Endothelial cell of umbilical vein (primary cell): ENCODE measurements at regions not wholly inside any gene's neighbourhood (a gene's known extent, or its start where the extent isn't known, plus 50 kb on each side); places are given as distances from the start of the nearest gene placed in this dataset.

Source experiments
- BruUV-seq: library from RNA; stranded (reverse); fragments of 400-500 nt; replicated peaks from 2 replicates; lab custom pipeline; 2021; lab: Mats Ljungman, UMichigan
- CTCF ChIA-PET: fragments of 300-600, 350-600 bp; sonication (Branson Sonifier 250); formaldehyde crosslinking; loops from one replicate; lab custom pipeline; 2021; ENCODE audit warnings: antibody characterized with exemption, inconsistent platforms; lab: Charles Lee
- POLR2A ChIA-PET: fragments of 300-600, 350-600 bp; sonication (Branson Sonifier 250); formaldehyde crosslinking; loops from one replicate; lab custom pipeline; 2021; ENCODE audit warnings: antibody characterized with exemption, inconsistent platforms; lab: Charles Lee
- DNase-seq: peaks from one replicate; pipeline ENCODE4 v3.0.0-alpha.2; 2011; ENCODE audit warnings: low read depth, low spot score
- FAIRE-seq: peaks from 2 replicates; lab custom pipeline; 2011; peaks lifted over from hg19 to GRCh38; lab: Jason Lieb, UNC
- H2AFZ ChIP-seq: 2 replicates; pipeline ENCODE4 v1.6.0; 2012; ENCODE audit warnings: low read depth, low read length, control low read depth, inconsistent platforms
- H3K27ac ChIP-seq: 2 replicates; pipeline ENCODE4 v1.5.1; 2011; ENCODE audit warnings: low read depth, mild to moderate bottlenecking, control low read depth, low read length, moderate library complexity; ENCODE audit not compliant: insufficient read depth
- H3K27me3 ChIP-seq, 2 experiments: 2 replicates each; pipeline versions ENCODE4 v1.6.0 to v1.6.1; 2011; ENCODE audit warnings: low read length in 2 of 2, mixed read lengths in 1 of 2; ENCODE audit not compliant: control insufficient read depth in 2 of 2, insufficient read depth in 2 of 2
- H3K36me3 ChIP-seq, 2 experiments: 2 replicates in 1 of 2; 3 replicates in 1 of 2; pipeline ENCODE4 v1.5.1; 2011; ENCODE audit warnings: low read length in 2 of 2, mild to moderate bottlenecking in 1 of 2, moderate library complexity in 1 of 2; ENCODE audit not compliant: control insufficient read depth in 2 of 2, insufficient read depth in 2 of 2; ENCODE audit errors: extremely low read depth in 1 of 2
- H3K4me1 ChIP-seq: 3 replicates; pipeline ENCODE4 v1.5.1; 2011; ENCODE audit warnings: mild to moderate bottlenecking, low read length; ENCODE audit not compliant: control insufficient read depth, insufficient read depth; ENCODE audit errors: extremely low read depth
- H3K4me2 ChIP-seq: 2 replicates; pipeline ENCODE4 v1.6.1; 2011; ENCODE audit warnings: low read length, control low read depth, mixed read lengths; ENCODE audit not compliant: insufficient read depth
- H3K4me3 ChIP-seq, 3 experiments: fragments of 200-600 bp in 1 of 3; sonication (generic), shearing (Covaris generic) in 1 of 3; replicated peaks in 1 of 3; 2 replicates each; pipeline ENCODE4 v1.5.1; 2011 to 2016; ENCODE audit warnings: control low read depth in 3 of 3, low read length in 3 of 3, mild to moderate bottlenecking in 2 of 3, inconsistent platforms in 1 of 3, low read depth in 1 of 3, moderate library complexity in 1 of 3; ENCODE audit not compliant: insufficient read depth in 1 of 3
- H3K79me2 ChIP-seq: 2 replicates; pipeline ENCODE4 v1.6.0; 2012; ENCODE audit warnings: low read length, inconsistent platforms; ENCODE audit not compliant: control insufficient read depth, insufficient read depth
- H3K9ac ChIP-seq: replicated peaks from 2 replicates; pipeline ENCODE3; 2011; ENCODE audit warnings: low read length, control low read depth; ENCODE audit not compliant: insufficient read depth; ENCODE audit errors: extremely low read depth
- H3K9me1 ChIP-seq: replicated peaks from 3 replicates; pipeline ENCODE4 v1.6.0; 2011; ENCODE audit warnings: mild to moderate bottlenecking, low read length; ENCODE audit not compliant: control insufficient read depth, insufficient read depth; ENCODE audit errors: extremely low read depth
- H3K9me3 ChIP-seq: replicated peaks from 2 replicates; pipeline ENCODE4 v1.5.1; 2012; ENCODE audit warnings: low read length, inconsistent platforms; ENCODE audit not compliant: control insufficient read depth, insufficient read depth
- H4K20me1 ChIP-seq: replicated peaks from 2 replicates; pipeline ENCODE3; 2011; ENCODE audit warnings: mild to moderate bottlenecking, low read length; ENCODE audit not compliant: control insufficient read depth, insufficient read depth; ENCODE audit errors: extremely low read depth
- CTCF ChIP-seq, 2 donors: IDR thresholded peaks; 1 replicate in 1 of 2; 2 replicates in 1 of 2; pipeline ENCODE4 v1.5.1; 2011; ENCODE audit warnings: low read length in 2 of 2, mild to moderate bottlenecking in 2 of 2, moderate library complexity in 2 of 2, control low read depth in 1 of 2, inconsistent platforms in 1 of 2, low read depth in 1 of 2; ENCODE audit not compliant: insufficient read depth in 1 of 2; ENCODE audit errors: extremely low read depth in 1 of 2
- EZH2 ChIP-seq: IDR thresholded peaks from 2 replicates; pipeline ENCODE4 v1.6.1; 2012; ENCODE audit warnings: borderline replicate concordance, low read depth, mild to moderate bottlenecking, moderate library complexity, low read length, inconsistent platforms; ENCODE audit not compliant: severe bottlenecking
- FOS ChIP-seq: IDR thresholded peaks from 2 replicates; pipeline ENCODE4 v1.6.1; 2011; ENCODE audit warnings: mild to moderate bottlenecking, low read length, moderate library complexity, borderline replicate concordance; ENCODE audit not compliant: insufficient read depth
- GATA2 ChIP-seq: IDR thresholded peaks from 2 replicates; pipeline ENCODE4 v1.7.0; 2011; ENCODE audit warnings: low read depth, mild to moderate bottlenecking, moderate library complexity, mixed read lengths, low read length; ENCODE audit not compliant: insufficient read length, insufficient read depth
- JUN ChIP-seq: IDR thresholded peaks from 2 replicates; pipeline ENCODE4 v1.6.1; 2011; ENCODE audit warnings: borderline replicate concordance, low read depth; ENCODE audit not compliant: insufficient read length, insufficient read depth
- MAX ChIP-seq: IDR thresholded peaks from 2 replicates; pipeline ENCODE4 v1.6.1; 2011; ENCODE audit not compliant: insufficient read depth, insufficient read length
- MYC ChIP-seq: IDR thresholded peaks from one replicate; pipeline ENCODE4 v1.6.1; 2011; ENCODE audit warnings: mild to moderate bottlenecking, low read depth, low read length
- POLR2A ChIP-seq: IDR thresholded peaks from 2 replicates; pipeline ENCODE4 v1.6.1; 2012; ENCODE audit warnings: low read depth, mild to moderate bottlenecking, control low read depth, low read length
- POLR2AphosphoS5 ChIP-seq: IDR thresholded peaks from 2 replicates; pipeline ENCODE4 v1.6.1; 2012; ENCODE audit warnings: low read depth, mild to moderate bottlenecking, control low read depth, low read length, moderate library complexity; ENCODE audit not compliant: insufficient read depth
- dilution Hi-C: fragments of 300-500 bp; cut with MboI; formaldehyde crosslinking; loops from one replicate; pipeline ENCODE4 v1.15.0; 2019; ENCODE audit warnings: low sequenced_read_pairs; ENCODE audit not compliant: extremely low pct_ligation_motif_present
- intact Hi-C: fragments of 100-400 bp; cut with micrococcal nuclease; formaldehyde crosslinking; loops from one replicate; pipeline ENCODE4 v1.10.0; 2022

DNA sequence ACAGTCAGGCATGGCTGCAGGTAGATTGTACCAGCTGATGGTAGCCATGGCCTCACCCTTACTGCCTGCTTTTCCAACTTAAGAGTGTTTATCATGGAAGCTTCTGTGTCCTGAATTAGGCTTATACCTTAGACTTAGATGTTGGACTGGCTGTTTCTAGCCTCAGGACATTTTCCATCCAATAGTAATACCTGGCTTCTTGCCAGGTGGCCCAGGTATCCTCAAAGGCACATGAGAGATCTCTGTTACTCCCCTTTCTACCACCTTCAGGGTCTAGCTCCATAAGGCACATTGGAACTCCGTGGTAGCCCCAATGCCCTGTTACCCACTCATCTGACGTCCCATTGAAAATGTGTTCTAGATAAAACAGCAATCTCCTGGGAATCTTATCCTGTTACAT is 407.5 kb downstream of the SPRY2 start:
- BruUV-seq, result no TSS peak
- POLR2A ChIA-PET, result interaction anchor here (0.6 to 0.7 kb wide), 2 partner anchors 122 to 406 kb away, joined by 3 to 4 read pairs; no protein-coding TSS in a partner anchor
- FAIRE-seq, result no peak

DNA sequence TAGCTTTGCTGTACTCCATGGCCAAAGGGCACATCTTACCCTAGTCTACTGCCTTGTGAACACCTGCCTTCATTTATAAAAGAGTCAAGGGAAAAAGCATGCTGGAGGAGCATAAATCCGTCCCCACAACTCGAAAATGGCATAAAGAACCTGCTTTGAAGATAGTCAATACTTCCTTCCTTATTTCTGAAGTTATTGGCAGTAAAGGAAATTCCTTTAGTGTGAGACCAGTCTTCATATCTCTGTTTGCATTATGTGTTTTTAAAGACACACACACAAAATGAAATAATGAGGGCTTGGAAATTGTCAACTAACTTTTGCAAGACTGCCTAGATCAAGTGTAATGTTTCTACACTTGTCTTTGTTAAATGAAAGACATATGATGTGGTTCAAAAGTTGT is 408.4 kb downstream of the SPRY2 start:
- Histone ChIP-seq H4K20me1 (no peaks in the 10 kb centered on the region), H3K4me1 (peaks cover 50% of the 10 kb centered on the region), H3K27ac (peak overlapping the region; percentile 74), H3K36me3 (no peaks in the 10 kb centered on the region), H3K4me3 (no peak overlapping the region), H3K9me3 (no peaks in the 10 kb centered on the region), H3K27me3 (no peaks in the 10 kb centered on the region), H3K9me1 (no peaks in the 10 kb centered on the region), H3K9ac (peak overlapping the region; percentile 5), H3K4me2 (peak overlapping the region; percentile 31), H3K79me2 (no peaks in the 10 kb centered on the region), H2AFZ (no peak overlapping the region)
- TF ChIP-seq POLR2AphosphoS5 (no peak), MYC (no peak), CTCF (IDR thresholded peaks at IDR 0.05; ENCODE audit: extremely low read depth in 1 of 2, insufficient read depth in 1 of 2, low read depth in 1 of 2, low read length in 2 of 2) (no peak), JUN (peak; percentile 68), POLR2A (no peak), EZH2 (no peak), MAX (no peak), FOS (peak; percentile 37), GATA2 (peak; percentile 70)
- FAIRE-seq (peak; percentile 48), DNase-seq (peak; percentile 77)
- dilution Hi-C loops (no loop called here), intact Hi-C loops (no loop called here)
- POLR2A ChIA-PET, result interaction anchor here (0.7 kb wide), 1 partner anchor 14 kb away, joined by 3 read pairs; no protein-coding TSS in a partner anchor
- CTCF ChIA-PET, result interaction anchor here (0.8 to 1.0 kb wide), 3 partner anchors 166 to 410 kb away, joined by 3 to 4 read pairs (median 3); no protein-coding TSS in a partner anchor
- BruUV-seq, result no TSS peak

More for the DNA sequence above, 407.5 kb downstream of the SPRY2 start:
- dilution Hi-C loops (no loop called here), intact Hi-C loops (no loop called here)
- Histone ChIP-seq H3K79me2 (no peaks in the 10 kb centered on the region), H4K20me1 (no peaks in the 10 kb centered on the region), H3K36me3 (no peaks in the 10 kb centered on the region), H3K4me3 (no peak overlapping the region), H3K27ac (peak overlapping the region; percentile 74), H3K4me1 (peaks cover 59% of the 10 kb centered on the region), H3K9ac (no peak overlapping the region), H3K9me1 (no peaks in the 10 kb centered on the region), H2AFZ (no peak overlapping the region), H3K27me3 (no peaks in the 10 kb centered on the region), H3K9me3 (no peaks in the 10 kb centered on the region), H3K4me2 (peak overlapping the region; percentile 31)
- TF ChIP-seq POLR2AphosphoS5, result no peak
- DNase-seq, result peak; percentile 12
- CTCF ChIA-PET, result interaction anchor here (1.0 kb wide), 2 partner anchors 167 to 254 kb away, joined by 3 to 4 read pairs; no protein-coding TSS in a partner anchor
